ENCODE measurements at regions not wholly inside any gene's neighbourhood (a gene's known extent, or its start where the extent isn't known, plus 50 kb on each side); places are given as distances from the start of the nearest gene placed in this dataset.

DNA sequence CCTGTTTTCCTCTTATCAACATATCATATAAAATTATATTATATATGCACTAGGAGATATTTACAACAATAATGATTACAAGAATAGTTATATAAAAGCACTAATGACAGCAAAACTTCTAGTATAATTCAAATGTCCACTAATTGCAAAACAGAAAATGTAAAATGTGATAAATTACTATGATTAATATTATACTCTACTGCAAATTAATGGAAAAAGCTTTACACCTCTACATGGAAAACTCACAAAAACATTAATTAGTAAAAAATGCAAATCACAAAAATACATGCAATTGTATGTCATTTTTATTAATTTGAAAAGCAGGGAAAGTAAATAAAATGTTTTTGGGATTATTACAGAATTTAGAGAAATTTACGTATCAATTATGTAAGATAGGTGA, 681.0 kb upstream of the PCDH20 start:
- DNase-seq (ENCODE audit: low spot score): no peak

DNA sequence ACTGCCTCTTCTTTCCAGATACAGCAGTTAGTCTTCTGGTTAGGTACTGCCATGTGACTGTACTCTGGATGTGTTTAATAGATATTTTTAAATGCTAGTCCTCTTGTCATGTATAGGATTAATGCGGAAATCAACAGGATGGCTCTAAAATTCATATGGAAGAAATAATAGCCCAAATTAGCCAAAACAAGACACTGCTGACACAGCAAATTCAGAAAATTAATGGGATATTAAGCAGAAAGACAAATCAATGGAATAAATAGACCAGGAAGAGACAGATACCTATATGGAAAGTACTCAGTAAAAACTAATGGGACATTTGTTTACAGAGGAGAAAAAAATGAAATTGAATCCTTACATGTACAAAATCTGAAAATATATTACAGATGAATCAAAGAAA, 679.3 kb upstream of the PCDH20 start:
- DNase-seq (ENCODE audit: low spot score): no peak

DNA sequence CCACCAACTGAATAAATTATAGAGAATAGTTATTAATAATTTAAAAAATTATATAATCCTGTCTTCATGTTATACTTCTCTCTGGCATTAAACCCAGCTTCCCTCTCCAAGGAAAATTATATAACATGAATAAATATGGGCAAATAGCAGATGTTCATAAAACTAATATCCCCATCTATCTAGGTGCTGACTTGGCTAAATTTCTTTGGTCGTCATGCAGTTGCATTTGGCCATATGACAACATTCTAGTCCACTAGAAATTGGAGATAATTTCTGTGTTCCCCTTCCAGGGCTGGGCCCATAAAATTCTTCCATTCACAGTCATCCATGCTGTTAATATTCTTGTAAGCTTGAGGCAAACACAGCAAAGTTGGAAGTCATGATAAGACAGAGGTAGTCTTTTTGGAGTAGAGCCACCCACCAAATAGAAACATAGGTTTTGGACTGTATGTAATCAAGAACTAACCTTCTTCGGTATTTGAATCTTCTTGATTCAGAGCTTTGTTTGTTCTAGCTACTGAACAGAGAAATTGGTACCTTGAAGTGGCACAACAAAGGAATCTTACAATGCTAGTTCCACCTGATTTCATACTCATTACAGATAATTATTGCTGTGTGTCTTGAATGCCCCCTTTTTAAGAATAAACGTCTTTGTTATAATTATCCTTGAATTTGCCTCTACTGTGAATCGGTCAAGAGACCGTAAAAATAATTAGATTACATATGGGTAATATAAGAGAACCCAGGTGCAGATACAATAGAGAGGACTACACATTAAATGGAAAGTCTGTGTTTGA, 678.5 kb upstream of the PCDH20 start:
- DNase-seq (ENCODE audit: low spot score): no peak

DNA sequence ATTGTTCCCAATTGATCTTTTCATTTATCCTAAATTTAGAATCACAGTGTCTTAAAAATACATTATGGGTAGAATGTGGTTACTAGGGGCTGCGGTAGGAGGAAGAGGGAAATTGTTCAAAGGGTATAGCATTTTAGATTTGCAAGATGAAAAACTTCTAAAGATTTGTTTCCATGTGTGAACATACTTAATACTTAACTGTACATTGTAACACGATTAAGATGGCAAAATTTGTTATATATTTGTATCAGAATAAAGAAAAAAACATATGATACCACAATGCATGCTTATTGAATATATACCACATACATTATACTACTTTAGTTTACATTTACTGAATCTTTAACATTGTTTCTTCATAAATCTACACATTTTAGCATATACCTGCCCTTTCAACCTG, 677.3 kb upstream of the PCDH20 start:
- no peak for DNase-seq (ENCODE audit: low spot score)

DNA sequence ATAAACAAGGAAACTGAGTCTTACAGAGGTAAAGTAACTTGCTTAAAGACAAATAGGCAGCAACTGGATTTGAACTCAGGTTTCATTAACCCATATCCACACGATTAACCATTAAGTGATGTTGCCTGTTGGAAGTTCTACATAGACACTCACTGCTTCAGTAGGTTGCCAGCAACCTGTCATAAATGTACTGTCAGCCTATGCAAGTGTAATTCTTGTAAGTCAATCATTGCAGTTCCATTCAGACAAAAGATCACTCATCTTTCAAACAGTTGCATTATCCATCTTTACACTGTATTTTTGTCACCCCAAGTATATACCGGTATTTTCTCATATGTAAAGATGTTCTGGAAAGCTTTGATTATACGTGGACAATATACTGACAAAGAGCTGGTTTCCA, 676.9 kb upstream of the PCDH20 start:
- no peak for DNase-seq (ENCODE audit: low spot score)

DNA sequence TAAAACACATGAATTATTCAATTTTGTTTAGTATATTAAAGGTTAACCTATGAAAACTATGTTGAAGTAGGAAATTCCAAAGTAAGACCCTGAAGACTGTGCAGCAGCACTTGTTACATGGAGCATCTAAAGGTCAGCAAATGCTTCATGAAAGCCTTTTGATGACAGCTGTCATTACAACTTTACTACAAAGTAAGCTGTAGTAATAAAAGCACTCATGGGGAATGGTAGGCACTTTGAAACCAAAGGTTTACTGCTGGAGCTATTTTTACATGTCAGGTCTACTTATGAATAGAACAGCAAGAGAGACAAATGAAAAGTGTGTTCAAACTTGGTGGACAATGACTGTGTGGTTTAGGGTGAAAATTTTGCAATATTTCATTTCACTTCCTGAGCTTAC, 672.5 kb upstream of the PCDH20 start:
- no peak for DNase-seq (ENCODE audit: low spot score)

DNA sequence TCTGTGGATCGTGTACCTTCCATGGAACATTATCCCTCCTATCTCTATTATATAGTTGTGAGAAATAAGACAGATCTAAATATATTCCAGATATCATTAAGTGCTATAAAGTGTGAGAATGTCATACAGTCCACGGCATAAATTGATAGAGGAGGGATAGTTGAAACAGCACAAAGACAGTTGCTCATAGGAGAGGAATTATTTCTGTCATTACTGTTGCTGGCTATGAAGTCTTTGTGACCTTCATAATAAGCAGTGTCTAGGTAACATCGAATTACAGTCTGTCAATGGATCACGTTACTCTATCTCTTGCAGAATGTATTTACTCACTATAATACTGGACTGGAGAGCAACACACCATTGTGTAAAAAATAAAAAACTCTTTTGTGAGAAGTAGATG, 671.5 kb upstream of the PCDH20 start:
- DNase-seq (ENCODE audit: low spot score): no peak

DNA sequence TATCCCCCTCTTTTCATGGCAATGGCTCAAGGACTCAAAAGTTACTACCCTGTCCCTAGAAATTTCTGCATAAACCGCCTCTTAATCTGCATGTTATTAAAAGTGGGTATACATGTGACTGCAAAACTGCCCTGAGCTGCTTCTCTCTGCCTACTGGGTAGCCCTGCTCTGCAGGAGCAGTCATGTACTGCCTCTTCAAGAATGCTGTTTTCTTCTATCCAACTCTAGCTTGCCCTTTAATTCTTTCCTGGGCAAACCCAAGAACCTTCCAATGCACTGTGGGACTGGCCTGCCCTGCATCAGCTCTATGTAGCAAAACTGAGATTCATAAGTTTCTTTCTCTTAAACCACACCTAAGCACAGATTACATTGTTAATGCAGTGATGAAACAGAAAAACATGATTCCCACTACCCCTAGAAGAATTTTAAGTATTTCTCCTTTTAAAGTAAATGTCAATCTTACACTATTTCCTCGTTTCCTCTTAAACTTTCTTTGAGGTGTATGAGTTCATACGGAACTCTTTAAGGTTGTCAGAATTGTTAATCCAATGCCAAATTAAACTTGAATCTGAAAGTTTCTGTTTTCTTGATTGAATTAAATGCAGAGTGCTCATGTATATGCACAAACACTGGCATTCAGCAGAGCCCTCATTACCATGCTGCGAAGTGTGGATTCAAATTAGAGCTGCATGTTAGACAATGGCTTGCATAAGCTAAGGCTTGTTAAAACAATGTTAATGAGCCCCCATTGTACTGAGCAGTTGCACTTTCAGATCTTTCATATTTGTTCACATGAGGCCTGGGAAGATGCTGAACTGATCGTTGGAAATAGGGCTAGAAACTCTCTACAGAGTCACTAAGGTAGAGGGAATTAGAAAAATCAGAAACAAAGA, 669.9 kb upstream of the PCDH20 start:
- no peak for DNase-seq (ENCODE audit: low spot score)

DNA sequence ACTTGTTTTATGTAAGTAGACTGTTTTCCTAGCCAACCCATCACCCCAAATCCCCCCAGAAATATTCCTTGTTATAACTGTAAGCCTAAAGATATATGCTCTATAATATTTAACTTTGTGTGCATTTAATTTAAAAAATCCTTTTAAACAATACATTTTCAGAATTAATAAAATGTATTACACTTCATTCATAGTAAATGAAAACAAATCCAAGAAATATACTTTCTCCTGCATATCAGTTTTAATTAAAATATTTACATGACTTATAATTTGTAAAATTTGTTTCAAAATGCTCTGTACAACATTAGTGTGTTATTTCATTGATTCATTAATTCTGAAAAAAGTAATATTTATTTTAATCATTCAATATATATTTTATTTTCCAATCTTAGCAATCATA, 669.1 kb upstream of the PCDH20 start:
- DNase-seq (ENCODE audit: low spot score): no peak

DNA sequence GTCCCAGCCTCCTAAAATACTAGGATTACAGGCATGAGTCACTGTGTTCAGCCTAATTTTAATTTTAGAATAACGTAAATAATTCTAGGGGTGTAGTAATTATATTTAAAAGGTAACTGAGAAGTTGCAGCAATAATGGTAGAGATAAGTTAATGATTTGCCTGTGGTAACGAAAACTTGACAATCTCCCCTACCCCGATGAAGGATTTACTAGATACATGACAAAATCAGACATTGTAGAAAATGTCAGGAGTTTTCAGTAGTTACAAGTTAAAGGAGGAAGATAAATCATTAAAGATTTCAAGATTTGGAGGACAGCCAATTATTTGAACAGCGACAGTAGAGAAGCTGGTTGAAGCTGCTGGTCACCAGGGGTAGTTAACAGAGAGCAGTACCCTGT, 652.2 kb upstream of the PCDH20 start:
- no peak for DNase-seq (ENCODE audit: low spot score)

DNA sequence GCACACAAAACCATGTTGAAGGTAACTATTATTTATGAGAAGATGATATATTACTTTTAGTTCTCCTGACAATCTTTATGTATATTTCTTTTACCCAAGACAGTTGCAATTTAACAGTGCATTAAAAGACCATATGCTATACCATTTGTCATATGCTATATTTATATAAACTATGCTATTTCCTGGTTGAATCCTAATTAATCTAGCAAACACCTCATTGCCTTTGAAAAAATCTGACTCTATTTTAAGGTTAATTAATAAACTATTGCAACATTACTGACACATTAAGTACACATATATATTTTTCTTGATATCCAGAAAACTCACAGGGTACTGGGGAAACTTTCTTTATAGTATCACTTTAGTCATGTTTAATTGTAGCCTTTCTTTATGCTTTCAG, 649.4 kb upstream of the PCDH20 start:
- no peak for DNase-seq (ENCODE audit: low spot score)

DNA sequence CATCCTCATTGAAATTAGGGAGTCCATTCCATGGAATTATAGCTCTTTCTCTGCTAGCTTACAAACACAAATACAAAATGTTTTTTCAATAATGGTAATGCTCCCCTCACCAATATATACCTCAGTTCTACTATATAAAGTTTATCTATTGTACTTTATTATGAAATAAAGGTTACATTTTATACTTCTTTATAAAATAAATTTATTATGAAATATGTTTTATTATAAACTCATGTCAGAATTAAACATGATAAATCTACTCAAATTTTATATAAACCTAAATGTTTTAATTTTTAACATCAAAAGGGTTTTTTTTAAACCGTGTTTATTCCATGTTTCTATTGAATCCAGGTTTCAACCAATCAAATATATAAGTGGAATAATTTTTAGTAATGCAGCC, 646.1 kb upstream of the PCDH20 start:
- DNase-seq (ENCODE audit: low spot score): no peak

DNA sequence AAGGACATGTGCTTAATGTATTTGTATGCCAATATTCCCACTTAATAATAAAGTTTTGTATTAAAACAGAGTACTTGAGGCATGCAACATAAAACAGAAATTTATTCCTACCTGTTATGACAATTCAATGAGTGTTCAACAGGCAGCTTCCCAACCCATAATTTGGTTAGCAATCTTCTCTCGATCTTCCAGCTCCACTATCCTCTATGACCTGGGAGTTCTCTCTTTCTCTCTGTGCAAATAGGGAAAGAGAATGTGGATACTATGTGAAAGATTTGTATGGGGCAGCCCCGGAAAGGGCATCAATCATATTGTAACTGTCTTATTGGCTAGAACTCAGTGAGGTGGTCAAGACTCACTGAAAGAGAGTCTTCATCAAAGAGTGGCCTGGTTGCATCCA, 644.9 kb upstream of the PCDH20 start:
- no peak for DNase-seq (ENCODE audit: low spot score)

DNA sequence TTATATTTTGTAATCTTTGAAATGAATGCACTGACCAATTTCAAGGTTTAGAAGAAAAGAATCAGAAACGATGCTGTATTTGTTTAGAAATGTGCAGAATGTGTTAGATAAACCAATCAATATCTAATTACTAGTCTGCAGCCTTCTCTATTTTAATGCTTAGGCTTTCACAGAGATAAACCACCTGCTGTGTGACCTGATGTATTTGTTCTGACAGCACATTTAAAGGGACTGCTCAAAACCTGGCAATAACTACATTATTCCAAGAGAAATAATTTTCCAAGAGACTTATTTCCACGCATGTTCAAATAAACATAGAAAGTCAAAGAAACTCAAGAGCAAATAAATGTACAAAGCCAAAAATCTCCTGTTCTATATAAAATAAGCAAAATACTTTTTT, 641.6 kb upstream of the PCDH20 start:
- no peak for DNase-seq (ENCODE audit: low spot score)

DNA sequence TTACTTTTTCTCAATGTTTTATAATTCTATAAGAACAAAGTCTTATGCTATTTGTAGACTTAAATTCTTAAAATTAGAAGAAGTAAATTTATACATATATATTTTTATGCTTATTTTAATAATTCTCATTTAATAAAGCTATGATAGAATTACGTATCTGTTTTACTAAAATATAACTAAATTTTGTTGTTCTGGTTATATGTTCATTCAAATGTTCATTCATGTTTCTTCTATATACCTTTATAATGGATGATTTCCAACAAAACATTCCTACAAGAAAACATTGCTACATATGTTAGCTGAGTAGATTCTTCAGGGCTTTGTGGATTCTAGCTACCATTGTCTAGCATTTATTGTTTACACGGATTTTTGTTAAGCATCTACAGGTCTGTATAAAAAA, 634.3 kb upstream of the PCDH20 start:
- DNase-seq (ENCODE audit: low spot score): no peak

DNA sequence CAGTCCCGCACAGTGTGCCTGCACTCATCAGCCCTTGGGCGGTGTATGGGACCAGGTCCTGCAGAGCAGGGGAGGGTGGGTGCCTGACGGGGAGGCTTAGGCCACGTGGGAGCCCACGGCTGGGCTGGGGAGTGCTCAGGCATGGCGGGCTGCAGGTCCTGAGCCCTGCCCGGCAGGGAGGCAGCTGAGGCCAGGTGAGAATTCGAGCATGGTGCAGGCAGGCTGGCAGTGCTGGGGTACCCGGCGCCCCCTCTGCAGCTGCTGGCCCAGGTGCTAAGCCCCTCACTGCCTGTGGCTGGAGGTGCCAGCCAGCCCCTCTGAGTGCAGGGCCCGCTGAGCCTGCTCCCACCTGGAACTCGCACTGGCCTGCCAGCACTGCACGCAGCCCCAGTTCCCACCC, 630.9 kb upstream of the PCDH20 start:
- peak; percentile 68 for DNase-seq (ENCODE audit: low spot score)

DNA sequence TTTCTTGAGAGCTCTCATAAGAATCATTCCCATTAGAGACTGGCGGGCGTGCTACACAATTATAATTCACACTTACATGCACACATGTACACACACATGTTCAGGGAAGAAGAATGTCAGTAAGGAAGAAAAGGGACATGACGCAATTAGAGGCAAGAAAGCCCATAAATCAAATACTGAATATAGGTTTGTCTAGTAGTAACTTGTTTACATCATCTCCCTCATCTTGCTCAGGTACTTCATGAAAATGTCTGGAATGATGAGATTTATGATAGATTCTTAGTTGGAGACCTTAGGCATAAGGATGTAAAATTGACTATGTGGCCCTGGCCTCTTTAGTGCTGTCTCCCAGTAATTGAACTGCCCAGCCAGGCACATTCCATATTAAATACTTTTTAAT, 628.0 kb upstream of the PCDH20 start:
- no peak for DNase-seq (ENCODE audit: low spot score)

DNA sequence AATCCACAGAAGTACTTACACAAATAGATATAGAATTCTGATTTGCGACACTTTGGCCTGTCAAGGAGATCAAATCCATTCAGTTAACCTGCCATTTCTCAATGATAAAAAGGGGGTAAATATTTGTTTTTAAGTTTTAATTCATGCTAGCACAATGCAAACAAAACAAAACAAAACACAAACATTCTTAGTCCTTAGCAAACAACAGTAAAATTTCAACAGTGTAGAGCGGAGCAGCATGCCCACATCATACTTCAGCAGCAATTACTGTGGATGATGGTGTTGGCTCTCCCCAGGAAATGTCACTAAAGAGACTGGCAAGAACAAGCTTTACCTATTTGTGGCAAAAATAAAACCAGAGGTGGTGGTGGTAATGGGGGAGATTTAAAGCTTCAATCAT, 625.2 kb upstream of the PCDH20 start:
- no peak for DNase-seq (ENCODE audit: low spot score)

DNA sequence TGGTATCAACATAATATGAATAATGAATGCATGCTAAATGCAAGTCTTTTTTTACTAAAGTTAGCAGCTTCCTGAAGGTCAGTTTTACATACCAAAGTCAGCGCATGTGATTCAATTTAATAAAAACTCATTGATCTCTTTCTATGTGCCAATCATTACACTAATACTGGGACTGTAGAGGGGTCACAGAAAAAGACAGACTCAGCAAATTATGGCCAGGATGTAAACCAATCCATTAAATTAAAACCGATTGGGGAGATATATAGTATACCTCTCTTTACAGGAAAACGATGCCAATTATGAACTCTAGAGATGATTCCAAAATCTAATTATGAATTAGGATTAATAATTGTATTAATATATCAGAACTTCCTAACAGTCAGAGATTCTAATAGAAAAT, 624.4 kb upstream of the PCDH20 start:
- no peak for DNase-seq (ENCODE audit: low spot score)

DNA sequence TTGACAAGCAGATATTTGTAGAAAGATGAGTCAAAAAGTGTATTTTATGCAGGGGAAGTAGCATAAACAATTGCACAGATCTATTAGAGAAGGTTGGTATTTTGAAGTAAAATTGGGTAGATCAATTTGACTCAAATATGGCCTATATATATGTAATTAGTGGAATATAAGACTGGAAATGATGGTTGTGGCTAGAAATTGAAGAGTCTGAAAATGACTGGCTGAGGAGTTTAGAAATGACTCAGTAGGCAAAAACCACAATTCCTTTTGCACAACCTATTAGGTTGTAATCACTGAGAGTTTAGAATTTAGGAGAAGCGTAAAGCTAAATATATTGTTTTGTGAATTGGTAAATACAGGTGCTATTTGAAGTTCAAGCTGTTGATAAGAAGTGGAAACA, 622.6 kb upstream of the PCDH20 start:
- no peak for DNase-seq (ENCODE audit: low spot score)

DNA sequence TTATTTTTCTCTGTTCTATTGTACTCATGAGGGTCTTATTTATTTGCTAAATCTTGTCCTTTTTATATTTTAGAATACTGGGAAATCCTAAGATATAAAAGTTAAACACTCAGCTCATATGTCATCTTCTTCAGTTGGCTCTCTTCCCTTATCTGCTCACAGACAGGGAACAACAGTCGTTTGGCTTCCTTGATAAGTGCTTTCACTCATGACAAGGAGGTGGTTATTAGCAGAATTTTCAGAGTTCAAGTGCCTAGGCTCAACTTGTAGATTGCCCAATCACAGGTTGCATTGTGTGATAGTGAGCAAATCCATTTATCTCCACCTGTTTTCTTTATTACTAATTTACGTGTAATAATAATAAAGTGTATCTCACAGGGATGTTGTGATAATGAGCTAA, 620.3 kb upstream of the PCDH20 start:
- DNase-seq (ENCODE audit: low spot score): no peak

DNA sequence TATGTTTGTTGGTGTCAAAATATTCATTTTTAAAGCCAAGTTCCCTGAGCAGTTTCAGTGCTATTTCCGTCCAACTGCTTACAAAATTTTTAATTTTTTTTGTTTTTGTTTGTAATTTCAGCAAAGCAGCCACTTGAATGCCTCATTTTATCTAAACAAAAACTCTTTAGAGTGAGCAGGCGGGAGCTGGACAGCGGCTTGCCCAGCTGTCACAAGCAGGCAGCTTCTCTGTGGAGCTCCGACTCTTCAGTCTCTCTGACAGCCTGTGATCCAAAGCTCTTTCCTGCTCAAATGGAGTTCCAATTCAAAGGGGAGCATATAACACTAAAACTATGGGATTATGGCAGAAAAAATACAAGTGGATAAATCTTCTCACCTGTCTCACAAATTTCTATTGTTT, 618.3 kb upstream of the PCDH20 start:
- DNase-seq (ENCODE audit: low spot score): no peak

DNA sequence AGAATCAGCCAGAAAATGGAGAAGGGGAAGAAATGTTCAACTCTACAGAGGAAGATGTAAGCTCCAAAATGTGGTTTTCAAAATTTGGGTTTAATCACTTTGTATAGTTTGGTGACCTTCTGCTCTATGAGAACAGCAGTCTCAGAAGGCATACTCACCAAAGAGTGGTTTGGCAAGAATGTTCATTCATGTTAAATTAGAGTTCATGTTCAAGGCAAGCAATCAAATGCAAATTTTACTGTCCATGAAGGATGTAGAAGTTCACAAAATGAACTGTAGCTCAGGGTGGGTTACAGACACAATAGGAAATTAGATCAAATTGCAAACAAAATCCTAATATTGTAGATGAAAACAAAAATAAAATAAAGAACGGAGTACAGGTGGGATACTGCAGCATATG, 606.7 kb upstream of the PCDH20 start:
- DNase-seq (ENCODE audit: low spot score): no peak

Measured in mesenteric fat pad (tissue), 1 donor.